Prostate gland (tissue), 2 donors: ENCODE measurements at regions not wholly inside any gene's neighbourhood (a gene's known extent, or its start where the extent isn't known, plus 50 kb on each side); places are given as distances from the start of the nearest gene placed in this dataset.

ENCODE experiments used
- DNase-seq: peaks from one replicate; pipeline ENCODE4 v3.0.0-alpha.2; 2019; ENCODE audit warnings: low spot score
- H3K27ac ChIP-seq, 2 donors: fragments of 200-600 bp; sonication (generic); 2 replicates each; pipeline ENCODE4 v1.5.1; 2017 to 2019
- H3K27me3 ChIP-seq: fragments of 200-600 bp; sonication (generic); replicated peaks from 2 replicates; pipeline ENCODE4 v1.5.1; 2019; ENCODE audit not compliant: insufficient read depth
- H3K36me3 ChIP-seq, 2 donors: fragments of 200-600 bp; sonication (generic); 1 replicate in 1 of 2; 2 replicates in 1 of 2; pipeline versions ENCODE4 v1.5.1 to v1.8.1; 2017 to 2019
- H3K4me1 ChIP-seq: fragments of 200-600 bp; sonication (generic); replicated peaks from 2 replicates; pipeline ENCODE4 v1.5.1; 2019
- H3K4me3 ChIP-seq, 2 donors: fragments of 200-600 bp; sonication (generic); 2 replicates each; pipeline ENCODE4 v1.5.1; 2017 to 2019
- H3K9me3 ChIP-seq: fragments of 200-600 bp; sonication (generic); 2 replicates; pipeline ENCODE4 v1.5.1; 2017
- CTCF ChIP-seq, 4 experiments: fragments of 200-600 bp in 2 of 4; fragments of 450-650 bp in 2 of 4; sonication (generic) in 2 of 4; IDR thresholded peaks; 1 replicate in 3 of 4; 2 replicates in 1 of 4; pipeline ENCODE4 v1.5.1; 2016 to 2019; ENCODE audit warnings: antibody characterized with exemption in 4 of 4, mild to moderate bottlenecking in 2 of 4, moderate library complexity in 2 of 4
- POLR2A ChIP-seq: fragments of 450-650 bp; IDR thresholded peaks from one replicate; pipeline ENCODE4 v1.6.1; 2016; ENCODE audit warnings: antibody characterized with exemption, mild to moderate bottlenecking
- POLR2AphosphoS5 ChIP-seq: sonication (generic); formaldehyde crosslinking; IDR thresholded peaks from one replicate; pipeline ENCODE4 v1.6.1; 2017; ENCODE audit warnings: antibody characterized with exemption
- WGBS: methylation state at CpG from one replicate; pipeline ENCODE4 v1.1.5; 2018; 5-methylcytosine and 5-hydroxymethylcytosine counted together
- intact Hi-C: fragments of 100-400 bp; cut with DNase I; formaldehyde crosslinking; loops from one replicate; pipeline ENCODE4 v1.14.2; 2022

DNA sequence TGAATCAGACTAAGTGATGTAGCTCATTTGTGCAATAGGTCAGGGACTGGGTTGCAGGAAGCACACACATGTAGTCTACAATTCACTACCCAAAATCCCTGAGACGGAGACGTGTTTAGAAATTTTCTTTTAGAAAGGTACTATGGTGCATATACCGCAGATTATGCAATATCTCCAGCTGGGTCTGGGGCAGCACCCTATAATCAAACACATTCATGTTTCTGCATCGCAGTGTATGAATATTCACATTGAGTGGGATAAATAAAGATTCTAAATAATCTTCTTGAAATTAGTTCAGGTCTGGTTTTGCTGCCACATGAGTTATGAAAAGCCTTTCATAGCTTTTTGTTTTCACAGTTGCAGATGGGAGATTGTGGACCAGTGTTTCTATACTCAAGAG is 395.7 kb upstream of the FANCL start:
- intact Hi-C loops = no loop called here
- 95% methylated on average over 4 of the region's 4 CpGs for WGBS
- H3K27me3 ChIP-seq = no peaks in the 10 kb centered on the region
- no peak overlapping the region for H3K4me3 ChIP-seq
- H3K36me3 ChIP-seq = no peaks in the 10 kb centered on the region
- TF ChIP-seq CTCF (IDR thresholded peaks at IDR 0.05) = no peak
- no peak for TF ChIP-seq POLR2A
- no peak for TF ChIP-seq POLR2AphosphoS5
- H3K27ac ChIP-seq = no peak overlapping the region
- no peaks in the 10 kb centered on the region for H3K9me3 ChIP-seq
- no peak for DNase-seq
- H3K4me1 ChIP-seq = no peaks in the 10 kb centered on the region

GRCh38 chr2:58635801-58636375 is 394.8 kb upstream of the FANCL start:
- Histone ChIP-seq H3K27me3 (no peaks in the 10 kb centered on the region), H3K36me3 (no peaks in the 10 kb centered on the region), H3K4me3 (no peak overlapping the region), H3K4me1 (no peaks in the 10 kb centered on the region), H3K9me3 (no peaks in the 10 kb centered on the region), H3K27ac (no peak overlapping the region)
- no peak for DNase-seq
- WGBS = 80% methylated on average over 5 of the region's 5 CpGs
- no peak for TF ChIP-seq POLR2A
- no peak for TF ChIP-seq POLR2AphosphoS5
- no peak for TF ChIP-seq CTCF (IDR thresholded peaks at IDR 0.05)
- intact Hi-C loops = no loop called here

- WGBS = 31% methylated on average over 4 of the region's 4 CpGs
- no peaks in the 10 kb centered on the region for H3K4me1 ChIP-seq
- H3K27me3 ChIP-seq = no peaks in the 10 kb centered on the region
- H3K27ac ChIP-seq = no peak overlapping the region
- no peak overlapping the region for H3K4me3 ChIP-seq
- intact Hi-C loops = no loop called here
- H3K36me3 ChIP-seq = no peaks in the 10 kb centered on the region
- TF ChIP-seq CTCF (IDR thresholded peaks at IDR 0.05) (no peak), POLR2A (no peak), POLR2AphosphoS5 (no peak)
- no peaks in the 10 kb centered on the region for H3K9me3 ChIP-seq
- no peak for DNase-seq
Observed at GRCh38 chr2:58634653-58635370, 393.7 kb upstream of the FANCL start.

DNA sequence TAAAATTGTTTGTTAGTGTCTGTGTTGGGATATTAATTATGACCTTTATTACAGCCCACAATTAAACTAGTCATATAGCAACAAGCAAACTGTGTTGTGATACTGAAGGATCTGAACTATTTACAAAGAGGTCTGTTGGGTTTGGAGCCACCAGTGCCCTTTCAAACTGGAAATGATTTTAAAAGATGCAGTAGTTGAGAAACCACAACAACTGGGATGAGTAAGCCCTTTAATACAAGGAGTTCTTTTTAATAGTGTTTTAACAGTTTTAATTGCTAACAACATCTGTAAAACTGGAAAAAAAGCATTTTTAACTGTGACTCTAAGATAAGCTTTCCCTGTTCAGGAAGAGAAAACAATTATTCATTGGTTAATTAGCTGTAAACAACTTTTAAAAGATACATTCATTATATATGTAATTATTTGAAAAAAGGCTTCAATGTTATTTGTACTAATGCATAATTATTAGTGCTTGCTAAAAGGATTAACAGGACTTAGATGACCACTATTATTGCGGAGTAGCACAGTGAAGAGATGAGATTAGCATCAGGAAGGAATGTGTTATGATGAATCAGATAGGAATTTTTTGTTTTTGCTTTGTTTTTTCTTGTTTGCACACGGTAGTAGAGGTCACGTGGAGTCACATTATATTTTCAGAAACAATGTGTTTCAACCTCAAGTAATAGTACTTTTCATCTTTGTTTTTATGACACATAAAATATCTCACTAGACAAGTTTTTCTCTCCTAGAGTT is 392.7 kb upstream of the FANCL start:
- 10% methylated on average over 3 of the region's 3 CpGs for WGBS

More for the DNA sequence above, 392.7 kb upstream of the FANCL start:
- H3K27me3 ChIP-seq = no peaks in the 10 kb centered on the region
- H3K9me3 ChIP-seq = no peaks in the 10 kb centered on the region
- no peak overlapping the region for H3K27ac ChIP-seq
- H3K4me1 ChIP-seq = no peaks in the 10 kb centered on the region
- no peak overlapping the region for H3K4me3 ChIP-seq
- intact Hi-C loops = no loop called here
- H3K36me3 ChIP-seq = no peaks in the 10 kb centered on the region
- no peak for DNase-seq
- TF ChIP-seq POLR2A (no peak), CTCF (IDR thresholded peaks at IDR 0.05) (no peak), POLR2AphosphoS5 (no peak)
